Activated CD4-positive, alpha-beta T cell treated with anti-CD3 and anti-CD28 coated beads, Interleukin-2, amount 10 ng/mL, durations not matched to agents 24 days and 14 days (primary cell): ENCODE measurements at regions not wholly inside any gene's neighbourhood (a gene's known extent, or its start where the extent isn't known, plus 50 kb on each side); places are given as distances from the start of the nearest gene placed in this dataset.

Source experiments
- DNase-seq: peaks from one replicate; pipeline ENCODE4 v3.0.0; 2022
- H3K27ac Mint-ChIP-seq: one replicate; pipeline ENCODE4 v1.8.0; 2022; ENCODE audit warnings: mild to moderate bottlenecking, mixed read lengths
- H3K27me3 Mint-ChIP-seq: one replicate; pipeline ENCODE4 v1.8.0; 2022; ENCODE audit warnings: mixed read lengths
- H3K36me3 Mint-ChIP-seq: one replicate; pipeline ENCODE4 v1.8.0; 2022; ENCODE audit warnings: low read depth, mild to moderate bottlenecking, mixed read lengths
- H3K4me1 Mint-ChIP-seq: one replicate; pipeline ENCODE4 v1.8.0; 2021; ENCODE audit warnings: mixed read lengths
- H3K4me3 Mint-ChIP-seq: one replicate; pipeline ENCODE4 v1.8.0; 2022; ENCODE audit warnings: mild to moderate bottlenecking, moderate library complexity, mixed read lengths
- H3K9me3 Mint-ChIP-seq: one replicate; pipeline ENCODE4 v1.8.0; 2021; ENCODE audit warnings: mixed read lengths
- intact Hi-C: fragments of 100-400 bp; cut with micrococcal nuclease; formaldehyde crosslinking; loops from one replicate; pipeline ENCODE4 v1.15.1; 2023

- Mint-ChIP-seq H3K27me3 (no peaks in the 10 kb centered on the region), H3K27ac (no peak overlapping the region), H3K9me3 (no peaks in the 10 kb centered on the region), H3K4me1 (no peaks in the 10 kb centered on the region), H3K4me3 (no peak overlapping the region), H3K36me3 (no peaks in the 10 kb centered on the region)
- intact Hi-C loops, result no loop called here
- DNase-seq, result no peak
Measured at GRCh38 chr10:64210211-64210610, 689.0 kb downstream of the REEP3 start.

GRCh38 chr10:64211466-64211865 lies 690.3 kb downstream of the REEP3 start:
- Mint-ChIP-seq H3K36me3 (no peaks in the 10 kb centered on the region), H3K27me3 (no peaks in the 10 kb centered on the region), H3K4me1 (no peaks in the 10 kb centered on the region), H3K4me3 (no peak overlapping the region), H3K27ac (no peak overlapping the region), H3K9me3 (no peaks in the 10 kb centered on the region)
- no peak for DNase-seq
- intact Hi-C loops, result no loop called here

- H3K36me3 Mint-ChIP-seq, result no peaks in the 10 kb centered on the region
- no peaks in the 10 kb centered on the region for H3K4me1 Mint-ChIP-seq
- intact Hi-C loops, result no loop called here
- no peaks in the 10 kb centered on the region for H3K27me3 Mint-ChIP-seq
- no peaks in the 10 kb centered on the region for H3K9me3 Mint-ChIP-seq
- DNase-seq, result no peak
- H3K4me3 Mint-ChIP-seq, result no peak overlapping the region
- H3K27ac Mint-ChIP-seq, result no peak overlapping the region
Measured at GRCh38 chr10:64215088-64215487, 693.9 kb downstream of the REEP3 start.

GRCh38 chr10:64219271-64220025 lies 698.2 kb downstream of the REEP3 start:
- Mint-ChIP-seq H3K27ac (no peak overlapping the region), H3K9me3 (peaks cover 11% of the 10 kb centered on the region), H3K4me3 (no peak overlapping the region), H3K36me3 (no peaks in the 10 kb centered on the region), H3K27me3 (no peaks in the 10 kb centered on the region), H3K4me1 (no peaks in the 10 kb centered on the region)
- intact Hi-C loops, result no loop called here
- DNase-seq, result no peak

- Mint-ChIP-seq H3K4me3 (no peak overlapping the region), H3K36me3 (no peaks in the 10 kb centered on the region), H3K4me1 (no peaks in the 10 kb centered on the region), H3K27ac (no peak overlapping the region), H3K9me3 (no peaks in the 10 kb centered on the region), H3K27me3 (no peaks in the 10 kb centered on the region)
- DNase-seq, result no peak
- intact Hi-C loops, result no loop called here
Measured at GRCh38 chr10:64234489-64234888, 713.3 kb downstream of the REEP3 start.

- Mint-ChIP-seq H3K27ac (no peak overlapping the region), H3K4me3 (no peak overlapping the region), H3K36me3 (no peaks in the 10 kb centered on the region)
Measured at GRCh38 chr10:64257704-64258103, 736.5 kb downstream of the REEP3 start.

GRCh38 chr10:64261092-64261491 lies 739.9 kb downstream of the REEP3 start:
- H3K9me3 Mint-ChIP-seq, result no peaks in the 10 kb centered on the region
- intact Hi-C loops, result no loop called here
- no peaks in the 10 kb centered on the region for H3K27me3 Mint-ChIP-seq
- H3K4me3 Mint-ChIP-seq, result no peak overlapping the region
- H3K4me1 Mint-ChIP-seq, result no peaks in the 10 kb centered on the region
- no peak overlapping the region for H3K27ac Mint-ChIP-seq
- no peak for DNase-seq
- no peaks in the 10 kb centered on the region for H3K36me3 Mint-ChIP-seq

More at GRCh38 chr10:64257704-64258103, 736.5 kb downstream of the REEP3 start:
- H3K9me3 Mint-ChIP-seq, result no peaks in the 10 kb centered on the region
- intact Hi-C loops, result no loop called here
- no peaks in the 10 kb centered on the region for H3K4me1 Mint-ChIP-seq
- DNase-seq, result no peak
- no peaks in the 10 kb centered on the region for H3K27me3 Mint-ChIP-seq

- H3K9me3 Mint-ChIP-seq, result no peaks in the 10 kb centered on the region
- no peak overlapping the region for H3K27ac Mint-ChIP-seq
- intact Hi-C loops, result no loop called here
- no peak for DNase-seq
- no peaks in the 10 kb centered on the region for H3K27me3 Mint-ChIP-seq
- no peak overlapping the region for H3K4me3 Mint-ChIP-seq
- no peaks in the 10 kb centered on the region for H3K4me1 Mint-ChIP-seq
- no peaks in the 10 kb centered on the region for H3K36me3 Mint-ChIP-seq
Measured at GRCh38 chr10:64261676-64262075, 740.5 kb downstream of the REEP3 start.

GRCh38 chr10:64265961-64266360 lies 744.8 kb downstream of the REEP3 start:
- H3K4me1 Mint-ChIP-seq, result no peaks in the 10 kb centered on the region
- no peaks in the 10 kb centered on the region for H3K9me3 Mint-ChIP-seq
- no peak overlapping the region for H3K4me3 Mint-ChIP-seq
- H3K27ac Mint-ChIP-seq, result no peak overlapping the region
- H3K36me3 Mint-ChIP-seq, result no peaks in the 10 kb centered on the region
- H3K27me3 Mint-ChIP-seq, result no peaks in the 10 kb centered on the region
- no peak for DNase-seq
- intact Hi-C loops, result no loop called here

GRCh38 chr10:64271508-64271907 lies 750.3 kb downstream of the REEP3 start:
- Mint-ChIP-seq H3K27me3 (no peaks in the 10 kb centered on the region), H3K36me3 (no peaks in the 10 kb centered on the region), H3K27ac (no peak overlapping the region), H3K4me3 (no peak overlapping the region), H3K9me3 (no peaks in the 10 kb centered on the region), H3K4me1 (no peaks in the 10 kb centered on the region)
- no peak for DNase-seq
- intact Hi-C loops, result no loop called here

GRCh38 chr10:64271983-64272382 lies 750.8 kb downstream of the REEP3 start:
- DNase-seq, result no peak
- Mint-ChIP-seq H3K4me1 (no peaks in the 10 kb centered on the region), H3K4me3 (no peak overlapping the region), H3K36me3 (no peaks in the 10 kb centered on the region), H3K27ac (no peak overlapping the region), H3K9me3 (no peaks in the 10 kb centered on the region), H3K27me3 (no peaks in the 10 kb centered on the region)
- intact Hi-C loops, result no loop called here

- Mint-ChIP-seq H3K9me3 (no peaks in the 10 kb centered on the region), H3K4me3 (no peak overlapping the region), H3K36me3 (no peaks in the 10 kb centered on the region), H3K27ac (no peak overlapping the region), H3K27me3 (no peaks in the 10 kb centered on the region), H3K4me1 (no peaks in the 10 kb centered on the region)
- intact Hi-C loops, result no loop called here
- DNase-seq, result no peak
Measured at GRCh38 chr10:64275001-64275400, 753.8 kb downstream of the REEP3 start.

GRCh38 chr10:64275774-64276173 lies 754.6 kb downstream of the REEP3 start:
- H3K9me3 Mint-ChIP-seq, result no peaks in the 10 kb centered on the region

GRCh38 chr10:64277536-64277935 lies 756.3 kb downstream of the REEP3 start:
- Mint-ChIP-seq H3K36me3 (no peaks in the 10 kb centered on the region), H3K9me3 (no peaks in the 10 kb centered on the region), H3K27me3 (no peaks in the 10 kb centered on the region), H3K4me1 (no peaks in the 10 kb centered on the region), H3K27ac (no peak overlapping the region), H3K4me3 (no peak overlapping the region)
- intact Hi-C loops, result no loop called here
- no peak for DNase-seq

More at GRCh38 chr10:64275774-64276173, 754.6 kb downstream of the REEP3 start:
- no peak for DNase-seq
- H3K27ac Mint-ChIP-seq, result no peak overlapping the region
- H3K27me3 Mint-ChIP-seq, result no peaks in the 10 kb centered on the region
- H3K4me1 Mint-ChIP-seq, result no peaks in the 10 kb centered on the region
- intact Hi-C loops, result no loop called here
- no peaks in the 10 kb centered on the region for H3K36me3 Mint-ChIP-seq
- H3K4me3 Mint-ChIP-seq, result no peak overlapping the region

- Mint-ChIP-seq H3K9me3 (no peaks in the 10 kb centered on the region), H3K27ac (no peak overlapping the region), H3K27me3 (no peaks in the 10 kb centered on the region), H3K4me1 (no peaks in the 10 kb centered on the region), H3K36me3 (no peaks in the 10 kb centered on the region), H3K4me3 (no peak overlapping the region)
- DNase-seq, result no peak
- intact Hi-C loops, result no loop called here
Measured at GRCh38 chr10:64283621-64284020, 762.4 kb downstream of the REEP3 start.
